WERI-Rb-1 (cell line): ENCODE measurements at regions not wholly inside any gene's neighbourhood (a gene's known extent, or its start where the extent isn't known, plus 50 kb on each side); places are given as distances from the start of the nearest gene placed in this dataset.

Experiments
- DNase-seq: peaks from one replicate; pipeline ENCODE4 v3.0.0-alpha.2; 2020
- H3K27ac ChIP-seq: fragments of 250-450 bp; sonication (Bioruptor Pico); 2 replicates; pipeline ENCODE4 v1.5.1; 2020; ENCODE audit warnings: mild to moderate bottlenecking, moderate library complexity
- H3K27me3 ChIP-seq: fragments of 250-450 bp; sonication (Bioruptor Pico); 2 replicates; pipeline ENCODE4 v1.5.1; 2021; ENCODE audit warnings: mild to moderate bottlenecking, low read depth, moderate library complexity; ENCODE audit not compliant: insufficient read depth, severe bottlenecking
- H3K36me3 ChIP-seq: fragments of 250-450 bp; sonication (Bioruptor Pico); 2 replicates; pipeline ENCODE4 v1.5.1; 2020; ENCODE audit warnings: mild to moderate bottlenecking, moderate library complexity
- H3K4me3 ChIP-seq: 2 replicates; pipeline ENCODE4 v1.5.1; 2011; ENCODE audit warnings: low read depth, mild to moderate bottlenecking, control low read depth, low read length
- H3K9me3 ChIP-seq: fragments of 250-450 bp; sonication (Bioruptor Pico); 2 replicates; pipeline ENCODE4 v1.5.1; 2021; ENCODE audit warnings: mild to moderate bottlenecking, moderate library complexity; ENCODE audit not compliant: severe bottlenecking
- CTCF ChIP-seq: IDR thresholded peaks from 2 replicates; pipeline ENCODE4 v1.5.1; 2011; ENCODE audit warnings: low read depth, mild to moderate bottlenecking, control low read depth, inconsistent platforms, low read length

- no peak overlapping the region for H3K27ac ChIP-seq
- no peaks in the 10 kb centered on the region for H3K36me3 ChIP-seq
- no peak for TF ChIP-seq CTCF
- no peak overlapping the region for H3K4me3 ChIP-seq
- no peaks in the 10 kb centered on the region for H3K9me3 ChIP-seq
- no peak for DNase-seq
- H3K27me3 ChIP-seq, result peaks cover 5% of the 10 kb centered on the region
These were observed 271.9 kb downstream of the CCDC85A start for GRCh38 chr2:56455642-56456041.

GRCh38 chr2:56456791-56457190, 273.0 kb downstream of the CCDC85A start:
- no peak overlapping the region for H3K27ac ChIP-seq
- TF ChIP-seq CTCF, result no peak
- peaks cover 5% of the 10 kb centered on the region for H3K27me3 ChIP-seq
- no peak overlapping the region for H3K4me3 ChIP-seq
- no peaks in the 10 kb centered on the region for H3K9me3 ChIP-seq
- H3K36me3 ChIP-seq, result no peaks in the 10 kb centered on the region
- DNase-seq, result no peak

GRCh38 chr2:56460508-56460907, 276.7 kb downstream of the CCDC85A start:
- DNase-seq, result no peak
- H3K36me3 ChIP-seq, result no peaks in the 10 kb centered on the region
- H3K27ac ChIP-seq, result no peak overlapping the region
- H3K27me3 ChIP-seq, result peaks cover 10% of the 10 kb centered on the region
- H3K4me3 ChIP-seq, result no peak overlapping the region
- TF ChIP-seq CTCF, result no peak
- H3K9me3 ChIP-seq, result no peaks in the 10 kb centered on the region

GRCh38 chr2:56464066-56464465, 280.3 kb downstream of the CCDC85A start:
- Histone ChIP-seq H3K27ac (no peak overlapping the region), H3K4me3 (no peak overlapping the region), H3K9me3 (no peaks in the 10 kb centered on the region), H3K36me3 (no peaks in the 10 kb centered on the region), H3K27me3 (peaks cover 13% of the 10 kb centered on the region)
- no peak for TF ChIP-seq CTCF
- DNase-seq, result no peak

GRCh38 chr2:56464613-56465012, 280.8 kb downstream of the CCDC85A start:
- TF ChIP-seq CTCF, result no peak
- H3K4me3 ChIP-seq, result no peak overlapping the region
- no peak overlapping the region for H3K27ac ChIP-seq
- H3K9me3 ChIP-seq, result no peaks in the 10 kb centered on the region
- no peaks in the 10 kb centered on the region for H3K36me3 ChIP-seq
- DNase-seq, result no peak
- H3K27me3 ChIP-seq, result peaks cover 8% of the 10 kb centered on the region

- Histone ChIP-seq H3K36me3 (no peaks in the 10 kb centered on the region), H3K4me3 (no peak overlapping the region), H3K27ac (no peak overlapping the region), H3K9me3 (no peaks in the 10 kb centered on the region), H3K27me3 (peaks cover 8% of the 10 kb centered on the region)
- no peak for DNase-seq
- no peak for TF ChIP-seq CTCF
These were observed 281.7 kb downstream of the CCDC85A start for GRCh38 chr2:56465491-56465890.
